Astrocyte (in vitro differentiated cells and primary cell): ENCODE measurements at regions not wholly inside any gene's neighbourhood (a gene's known extent, or its start where the extent isn't known, plus 50 kb on each side); places are given as distances from the start of the nearest gene placed in this dataset.

ENCODE experiments used
- DNase-seq: peaks from one replicate; pipeline ENCODE4 v3.0.0-alpha.2; 2010; ENCODE audit warnings: low read depth
- FAIRE-seq: peaks from 2 replicates; lab custom pipeline; 2011; peaks lifted over from hg19 to GRCh38; lab: Jason Lieb, UNC
- H2AFZ ChIP-seq: 2 replicates; pipeline ENCODE4 v1.6.0; 2012; ENCODE audit warnings: low read depth, low read length, inconsistent platforms
- H3K27ac ChIP-seq: 2 replicates; pipeline ENCODE4 v1.5.1; 2011; ENCODE audit warnings: low read depth, low read length, inconsistent platforms
- H3K27me3 ChIP-seq: 2 replicates; pipeline ENCODE4 v1.6.0; 2011; ENCODE audit warnings: low read length, inconsistent platforms; ENCODE audit not compliant: insufficient read depth
- H3K36me3 ChIP-seq: 2 replicates; pipeline ENCODE4 v1.5.1; 2011; ENCODE audit warnings: low read length, inconsistent platforms; ENCODE audit not compliant: insufficient read depth
- H3K4me1 ChIP-seq: 2 replicates; pipeline ENCODE4 v1.5.1; 2011; ENCODE audit warnings: low read length, inconsistent platforms; ENCODE audit not compliant: insufficient read depth
- H3K4me2 ChIP-seq: 2 replicates; pipeline ENCODE4 v1.6.0; 2012; ENCODE audit warnings: low read length, inconsistent platforms
- H3K4me3 ChIP-seq: 2 replicates; pipeline ENCODE4 v1.5.1; 2011; ENCODE audit warnings: low read depth, mild to moderate bottlenecking, low read length, inconsistent platforms; ENCODE audit not compliant: insufficient read depth
- H3K79me2 ChIP-seq: 2 replicates; pipeline ENCODE4 v1.6.0; 2012; ENCODE audit warnings: mild to moderate bottlenecking, low read length, inconsistent platforms; ENCODE audit not compliant: insufficient read depth
- H3K9ac ChIP-seq: 2 replicates; pipeline ENCODE4 v1.6.0; 2012; ENCODE audit warnings: mild to moderate bottlenecking, low read length, inconsistent platforms
- H3K9me3 ChIP-seq: 2 replicates; pipeline ENCODE4 v1.5.1; 2012; ENCODE audit warnings: low read depth, mild to moderate bottlenecking, low read length, inconsistent platforms; ENCODE audit not compliant: insufficient read depth
- H4K20me1 ChIP-seq: 2 replicates; pipeline ENCODE4 v1.6.0; 2012; ENCODE audit warnings: low read length, inconsistent platforms; ENCODE audit not compliant: insufficient read depth
- H3K27ac Mint-ChIP-seq: one replicate; pipeline ENCODE4 v1.8.0; 2021; ENCODE audit warnings: mild to moderate bottlenecking, mixed read lengths; ENCODE audit not compliant: unreplicated experiment
- H3K27me3 Mint-ChIP-seq: one replicate; pipeline ENCODE4 v1.8.0; 2021; ENCODE audit warnings: low read depth, mixed read lengths; ENCODE audit not compliant: unreplicated experiment
- H3K36me3 Mint-ChIP-seq: one replicate; pipeline ENCODE4 v1.8.0; 2021; ENCODE audit warnings: low read depth, mixed read lengths; ENCODE audit not compliant: unreplicated experiment
- H3K4me1 Mint-ChIP-seq: one replicate; pipeline ENCODE4 v1.8.0; 2021; ENCODE audit warnings: low read depth, mixed read lengths; ENCODE audit not compliant: unreplicated experiment
- H3K4me3 Mint-ChIP-seq: one replicate; pipeline ENCODE4 v1.8.0; 2021; ENCODE audit warnings: mild to moderate bottlenecking, moderate library complexity, mixed read lengths; ENCODE audit not compliant: unreplicated experiment
- H3K9me3 Mint-ChIP-seq: one replicate; pipeline ENCODE4 v1.8.0; 2021; ENCODE audit warnings: mild to moderate bottlenecking, mixed read lengths; ENCODE audit not compliant: unreplicated experiment
- CTCF ChIP-seq: IDR thresholded peaks from 2 replicates; pipeline ENCODE4 v1.5.1; 2011; ENCODE audit warnings: low read depth, mild to moderate bottlenecking, inconsistent platforms, low read length, moderate library complexity; ENCODE audit not compliant: insufficient read depth
- EZH2 ChIP-seq: IDR thresholded peaks from 2 replicates; pipeline ENCODE4 v1.6.1; 2012; ENCODE audit warnings: mild to moderate bottlenecking, low read length, inconsistent platforms; ENCODE audit not compliant: insufficient read depth

GRCh38 chr10:65620404-65621048 lies 1305.3 kb upstream of the LRRTM3 start:
- no peaks in the 10 kb centered on the region for H3K9me3 ChIP-seq
- H3K4me1 ChIP-seq, result no peaks in the 10 kb centered on the region
- no peak overlapping the region for H3K9ac ChIP-seq
- H3K27me3 ChIP-seq, result no peaks in the 10 kb centered on the region
- Mint-ChIP-seq H3K4me3 (no peak overlapping the region), H3K27me3 (no peaks in the 10 kb centered on the region), H3K27ac (no peak overlapping the region), H3K9me3 (peaks cover 5% of the 10 kb centered on the region), H3K4me1 (no peaks in the 10 kb centered on the region), H3K36me3 (no peaks in the 10 kb centered on the region)
- TF ChIP-seq CTCF (no peak), EZH2 (no peak)
- H3K4me2 ChIP-seq, result no peak overlapping the region
- DNase-seq, result peak; percentile 2
- H4K20me1 ChIP-seq, result no peaks in the 10 kb centered on the region
- H3K36me3 ChIP-seq, result no peaks in the 10 kb centered on the region
- H2AFZ ChIP-seq, result no peak overlapping the region
- FAIRE-seq, result no peak
- H3K4me3 ChIP-seq, result no peak overlapping the region
- no peak overlapping the region for H3K27ac ChIP-seq
- H3K79me2 ChIP-seq, result no peaks in the 10 kb centered on the region

- H3K9ac ChIP-seq, result no peak overlapping the region
- Mint-ChIP-seq H3K4me1 (no peaks in the 10 kb centered on the region), H3K36me3 (no peaks in the 10 kb centered on the region), H3K27ac (no peak overlapping the region), H3K4me3 (no peak overlapping the region), H3K27me3 (no peaks in the 10 kb centered on the region), H3K9me3 (no peaks in the 10 kb centered on the region)
- no peak overlapping the region for H3K4me2 ChIP-seq
- H3K27ac ChIP-seq, result no peak overlapping the region
- FAIRE-seq (no peak), DNase-seq (no peak)
- H3K4me1 ChIP-seq, result no peaks in the 10 kb centered on the region
- TF ChIP-seq EZH2 (no peak), CTCF (no peak)
- no peaks in the 10 kb centered on the region for H4K20me1 ChIP-seq
- H3K9me3 ChIP-seq, result no peaks in the 10 kb centered on the region
- no peak overlapping the region for H2AFZ ChIP-seq
- H3K27me3 ChIP-seq, result no peaks in the 10 kb centered on the region
- no peaks in the 10 kb centered on the region for H3K36me3 ChIP-seq
- H3K4me3 ChIP-seq, result no peak overlapping the region
- H3K79me2 ChIP-seq, result no peaks in the 10 kb centered on the region
Observed at GRCh38 chr10:65622608-65623007, 1303.2 kb upstream of the LRRTM3 start.

GRCh38 chr10:65628493-65629139 lies 1297.2 kb upstream of the LRRTM3 start:
- H3K9me3 ChIP-seq, result no peaks in the 10 kb centered on the region
- no peaks in the 10 kb centered on the region for H3K36me3 ChIP-seq
- H3K36me3 Mint-ChIP-seq, result no peaks in the 10 kb centered on the region
- no peaks in the 10 kb centered on the region for H4K20me1 ChIP-seq
- no peaks in the 10 kb centered on the region for H3K27me3 Mint-ChIP-seq
- H2AFZ ChIP-seq, result no peak overlapping the region
- H3K27ac ChIP-seq, result no peak overlapping the region
- FAIRE-seq (no peak), DNase-seq (no peak)
- H3K9me3 Mint-ChIP-seq, result peaks cover 3% of the 10 kb centered on the region
- no peak overlapping the region for H3K27ac Mint-ChIP-seq
- TF ChIP-seq CTCF (no peak), EZH2 (no peak)
- H3K27me3 ChIP-seq, result no peaks in the 10 kb centered on the region
- no peak overlapping the region for H3K9ac ChIP-seq
- no peak overlapping the region for H3K4me3 ChIP-seq
- H3K79me2 ChIP-seq, result no peaks in the 10 kb centered on the region
- H3K4me1 ChIP-seq, result no peaks in the 10 kb centered on the region
- H3K4me1 Mint-ChIP-seq, result no peaks in the 10 kb centered on the region
- no peak overlapping the region for H3K4me2 ChIP-seq
- H3K4me3 Mint-ChIP-seq, result no peak overlapping the region
